ENCODE measurements at regions not wholly inside any gene's neighbourhood (a gene's known extent, or its start where the extent isn't known, plus 50 kb on each side); places are given as distances from the start of the nearest gene placed in this dataset.
"Not testable (repeated sequence)": the region's sequence is repeated elsewhere in the genome, so short reads cannot be mapped to it uniquely, and the experiment has no call there.

DNA sequence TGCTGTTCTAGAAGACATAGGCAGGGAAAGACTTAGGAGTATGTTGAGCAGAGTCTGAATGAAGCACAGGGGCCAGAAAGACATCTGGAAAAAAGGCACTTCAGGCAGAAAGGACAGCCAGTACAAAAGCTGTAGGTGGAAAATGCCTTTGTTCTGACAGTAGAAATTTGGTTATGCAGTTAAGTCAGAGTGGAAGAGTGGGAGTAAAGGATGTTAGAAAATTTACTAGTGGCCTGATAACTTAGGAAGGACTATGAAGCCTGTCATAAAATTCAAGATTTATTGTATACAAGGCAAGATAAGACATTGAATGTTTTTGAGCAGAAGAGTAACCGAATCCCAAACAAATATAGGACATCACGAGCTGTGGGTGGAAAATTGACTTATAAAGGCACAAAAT, 987.9 kb downstream of the PLA2G4A start:
- no peak for DNase-seq (ENCODE audit: low spot score)

DNA sequence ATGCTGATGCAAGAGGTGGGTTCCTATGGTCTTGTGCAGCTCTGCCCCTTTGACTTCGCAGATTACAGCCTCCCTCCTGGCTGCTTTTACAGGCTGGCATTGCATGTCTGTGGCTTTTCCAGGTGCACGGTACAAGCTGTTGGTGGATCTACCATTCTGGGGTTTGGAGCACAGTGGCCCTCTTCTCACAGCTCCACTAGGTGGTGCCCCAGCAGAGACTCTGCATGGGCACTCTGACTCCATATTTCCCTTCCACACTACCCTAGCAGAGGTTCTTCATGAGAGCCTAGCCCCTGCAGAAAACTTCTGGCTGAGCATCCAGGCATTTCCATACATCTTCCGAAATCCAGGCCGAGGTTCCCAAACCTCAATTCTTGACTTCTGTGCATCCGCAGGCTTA, 989.0 kb downstream of the PLA2G4A start:
- DNase-seq (ENCODE audit: low spot score), result no peak

DNA sequence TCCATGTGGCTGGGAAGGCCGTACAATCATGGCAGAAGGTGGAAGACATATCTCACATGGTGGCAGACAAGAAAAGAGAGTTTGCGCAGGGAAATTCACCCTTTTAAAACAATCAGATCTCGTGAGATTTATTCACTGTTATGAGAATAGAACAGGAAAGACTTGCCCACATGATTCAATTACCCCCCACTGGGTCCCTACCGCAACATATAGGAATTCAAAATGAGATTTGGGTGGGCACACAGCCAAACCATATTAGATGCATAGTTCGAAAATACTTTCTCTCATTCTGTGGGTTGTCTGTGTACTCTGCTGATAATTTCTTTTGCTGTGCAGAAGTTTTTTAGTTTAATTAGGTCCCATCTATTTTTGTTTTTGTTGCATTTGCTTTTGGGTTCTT, 990.3 kb downstream of the PLA2G4A start:
- DNase-seq (ENCODE audit: low spot score), result no peak

DNA sequence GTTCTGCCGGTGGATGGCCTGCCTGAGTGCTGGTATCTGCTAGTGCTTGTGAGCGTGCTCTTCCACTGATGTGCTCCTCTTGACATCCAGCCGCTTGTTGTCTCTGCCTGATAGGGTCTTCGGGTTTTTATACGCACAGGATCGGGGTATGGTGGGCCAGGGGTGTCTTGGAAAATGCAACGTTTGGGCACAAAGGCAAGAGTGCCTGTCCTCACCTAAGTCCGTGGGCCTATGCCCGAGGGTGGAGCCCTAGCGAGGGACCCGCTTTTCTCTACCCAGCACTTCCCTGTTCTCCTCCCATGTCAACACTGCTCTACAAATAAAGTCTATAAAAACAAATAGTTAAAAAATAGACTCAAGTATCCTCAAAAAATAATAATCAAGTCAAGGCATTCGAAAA, 1007.8 kb downstream of the PLA2G4A start:
- no peak for DNase-seq (ENCODE audit: low spot score)

DNA sequence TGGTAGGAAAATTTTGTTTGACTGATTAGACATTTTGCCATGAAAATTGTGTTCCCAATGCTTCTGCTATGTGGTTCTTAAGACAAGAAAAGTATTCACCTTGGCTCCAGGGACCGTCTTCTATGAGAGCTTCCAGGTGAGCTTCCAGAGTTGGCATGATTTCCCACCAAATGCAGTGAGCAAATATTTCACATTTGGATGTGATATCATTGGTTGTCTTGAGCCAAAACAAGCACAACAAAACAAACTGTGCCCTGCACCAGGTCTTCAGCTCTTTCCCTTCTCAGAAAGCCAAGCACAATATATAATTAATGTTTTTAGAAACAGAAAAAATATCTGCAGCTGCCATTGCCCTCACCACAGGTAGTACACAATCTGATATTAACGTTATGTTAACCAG, 1009.0 kb downstream of the PLA2G4A start:
- no peak for DNase-seq (ENCODE audit: low spot score)

DNA sequence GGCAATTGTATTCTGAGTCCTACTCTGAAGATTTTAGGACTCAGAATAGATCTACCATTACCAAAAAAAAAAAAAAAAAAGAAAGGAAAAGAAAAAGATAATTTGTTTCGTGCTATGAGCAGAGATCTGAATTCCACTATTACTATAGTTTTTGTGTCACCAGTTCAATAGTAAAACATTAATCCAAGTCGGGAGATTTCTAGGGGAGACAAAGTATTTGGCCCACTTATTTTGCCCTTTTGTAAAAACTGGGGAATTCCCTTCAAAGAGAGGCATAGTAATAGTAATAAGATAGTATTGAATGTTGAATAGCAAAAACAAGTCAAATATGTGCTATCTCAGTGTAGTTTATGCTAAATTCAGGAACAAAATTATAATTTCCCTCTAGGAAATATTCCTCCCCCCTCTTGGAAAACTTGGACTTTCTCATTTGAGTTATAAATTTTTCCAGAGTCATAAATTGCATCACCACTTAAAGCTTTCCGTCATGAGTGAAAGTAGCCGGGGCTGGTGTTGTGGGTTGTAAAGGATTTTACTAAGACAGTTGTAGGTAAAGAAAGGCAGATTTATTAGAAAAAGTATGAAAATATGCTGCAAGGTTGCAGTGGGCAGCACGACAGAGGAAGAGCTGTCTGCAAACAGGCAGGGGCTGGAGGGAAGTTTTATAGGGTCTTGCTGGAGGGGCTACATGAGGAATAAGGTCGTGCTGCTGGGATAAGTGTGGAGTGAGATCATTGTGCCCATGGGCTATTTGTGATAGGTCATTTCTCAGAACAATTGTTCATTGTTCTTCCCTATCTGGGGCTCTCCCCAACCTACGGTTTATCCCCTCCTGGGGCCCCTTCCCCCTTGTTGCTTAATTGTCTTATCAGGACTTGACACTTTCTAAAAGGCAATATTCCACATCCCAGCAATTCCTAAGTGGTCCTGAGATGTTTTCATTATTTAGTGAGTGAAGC, 1009.9 kb downstream of the PLA2G4A start:
- DNase-seq (ENCODE audit: low spot score), result no peak

DNA sequence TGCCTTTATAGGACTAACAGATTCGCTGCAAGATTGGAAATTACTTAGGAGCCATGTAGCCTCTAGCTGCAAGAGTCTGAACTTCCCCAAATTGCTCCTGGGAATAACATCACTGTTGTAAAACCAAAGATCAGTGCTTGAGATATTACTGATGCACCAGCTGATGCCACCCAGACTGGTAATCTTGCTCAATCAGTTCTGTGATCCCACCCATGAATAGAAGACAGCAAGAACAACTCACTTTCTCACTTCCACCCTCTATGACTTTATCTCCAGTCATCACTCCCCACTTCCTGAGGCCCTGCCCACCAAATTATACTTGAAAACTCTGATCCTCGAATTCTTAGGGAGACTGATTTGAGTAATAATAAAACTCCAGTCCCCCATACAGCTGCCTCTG, 1011.1 kb downstream of the PLA2G4A start:
- DNase-seq (ENCODE audit: low spot score), result no peak

DNA sequence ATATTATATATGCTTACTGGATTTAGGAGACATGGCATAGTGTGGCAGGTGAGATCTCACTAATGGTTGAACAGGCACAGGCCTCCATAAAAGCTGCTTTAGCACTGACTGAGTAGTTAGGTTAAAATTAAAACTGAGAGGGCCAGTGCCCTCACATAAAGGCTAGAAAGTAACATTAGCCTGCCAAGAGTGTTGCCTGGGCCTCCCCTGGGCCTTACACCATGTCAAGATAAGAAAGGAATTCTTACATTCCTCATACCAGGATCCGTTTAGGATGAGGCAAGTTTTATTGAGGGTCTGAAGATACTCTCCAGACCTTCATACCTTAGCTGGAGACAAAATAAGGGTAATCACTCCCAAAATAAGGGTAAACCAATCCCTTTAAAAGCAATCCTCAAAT, 1011.8 kb downstream of the PLA2G4A start:
- no peak for DNase-seq (ENCODE audit: low spot score)

DNA sequence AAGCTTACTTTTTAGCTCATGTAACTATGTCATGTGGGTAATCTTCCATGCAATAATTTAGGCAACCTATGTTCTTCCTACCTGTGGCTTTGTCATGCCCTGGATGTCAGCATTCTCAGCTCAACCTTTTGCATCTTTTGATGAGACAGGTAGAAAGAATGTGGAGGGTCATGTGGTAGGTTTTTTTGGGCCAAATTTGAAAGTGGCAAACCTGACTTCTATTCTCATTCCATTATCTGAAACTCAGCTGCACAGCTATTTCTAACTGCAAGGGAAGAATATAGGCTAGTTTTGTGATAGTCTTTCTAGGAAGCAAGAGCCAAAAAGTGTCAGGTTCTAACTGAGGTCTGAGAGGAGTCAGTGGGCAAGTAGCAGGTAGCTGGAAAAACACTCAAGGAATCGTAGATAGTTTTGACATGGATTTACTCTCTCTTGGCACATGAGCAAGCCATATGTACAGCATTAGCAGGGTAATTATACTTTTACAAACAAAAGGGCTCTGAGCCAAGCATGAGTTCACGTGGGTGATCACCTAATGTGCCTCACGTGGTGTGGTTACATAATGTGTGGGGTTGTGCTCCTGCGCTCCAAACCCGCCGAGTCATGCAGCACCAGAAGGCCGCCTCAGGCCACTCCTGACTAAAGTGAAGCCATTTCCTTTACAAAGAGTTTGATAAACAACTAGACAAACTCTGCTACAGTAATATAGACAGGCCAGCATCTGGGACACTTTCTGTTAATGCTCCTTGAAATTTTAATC, 1013.8 kb downstream of the PLA2G4A start:
- no peak for DNase-seq (ENCODE audit: low spot score)

DNA sequence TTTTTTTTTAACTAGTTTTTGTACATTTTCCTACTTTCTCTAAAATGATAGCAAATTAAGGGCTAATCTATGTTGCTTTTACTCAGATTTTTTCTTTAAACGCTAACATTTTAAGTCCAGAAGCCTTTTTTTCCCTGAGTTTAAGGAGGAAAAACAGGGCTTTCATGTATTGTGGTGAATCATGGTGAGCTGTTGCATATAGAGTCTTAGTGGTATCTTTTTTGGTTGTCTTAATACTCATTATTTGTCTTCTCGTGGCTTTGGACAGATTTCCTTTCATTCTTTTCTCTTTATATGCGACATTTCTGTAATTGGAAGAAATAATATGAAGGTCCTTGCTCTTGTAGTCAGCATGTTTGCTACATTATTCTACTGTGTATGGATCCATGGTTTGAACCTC, 1015.6 kb downstream of the PLA2G4A start:
- no peak for DNase-seq (ENCODE audit: low spot score)

DNA sequence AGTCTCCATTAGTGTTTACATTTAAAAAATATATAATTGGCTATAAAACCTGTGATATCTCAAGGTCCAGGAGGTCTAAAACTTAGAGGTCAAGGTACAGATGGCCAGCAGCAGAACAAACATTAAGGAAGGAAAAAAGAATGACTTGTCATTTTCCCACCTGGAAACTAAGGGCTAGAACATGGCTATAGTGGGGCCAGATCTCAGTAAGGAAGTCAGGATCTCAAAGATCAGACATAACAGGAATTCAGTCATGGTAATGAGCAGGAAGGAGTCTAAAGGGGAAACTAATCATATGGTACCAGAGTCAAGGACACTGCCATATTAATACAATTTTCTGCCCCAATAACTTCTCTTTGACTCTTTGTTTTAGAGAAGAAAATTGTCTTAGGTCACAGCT, 1018.8 kb downstream of the PLA2G4A start:
- no peak for DNase-seq (ENCODE audit: low spot score)

DNA sequence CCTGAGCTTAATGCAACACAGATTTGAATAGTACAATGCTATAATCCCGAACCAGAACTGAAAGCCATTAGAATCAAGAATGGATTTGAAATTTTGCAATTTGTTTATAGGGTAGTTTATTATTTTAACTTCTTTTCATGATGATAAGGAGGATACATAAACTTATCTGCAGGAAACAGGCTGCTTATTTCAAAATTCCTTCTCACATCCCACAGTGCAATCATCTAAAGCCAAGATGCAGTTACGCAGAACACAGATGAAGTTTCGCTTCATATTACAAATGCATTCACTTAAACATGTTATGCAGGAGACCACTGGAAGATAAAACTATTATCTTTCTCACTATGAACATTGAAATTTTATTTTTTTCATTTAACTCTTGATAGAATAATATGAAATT, 1019.6 kb downstream of the PLA2G4A start:
- no peak for DNase-seq (ENCODE audit: low spot score)

DNA sequence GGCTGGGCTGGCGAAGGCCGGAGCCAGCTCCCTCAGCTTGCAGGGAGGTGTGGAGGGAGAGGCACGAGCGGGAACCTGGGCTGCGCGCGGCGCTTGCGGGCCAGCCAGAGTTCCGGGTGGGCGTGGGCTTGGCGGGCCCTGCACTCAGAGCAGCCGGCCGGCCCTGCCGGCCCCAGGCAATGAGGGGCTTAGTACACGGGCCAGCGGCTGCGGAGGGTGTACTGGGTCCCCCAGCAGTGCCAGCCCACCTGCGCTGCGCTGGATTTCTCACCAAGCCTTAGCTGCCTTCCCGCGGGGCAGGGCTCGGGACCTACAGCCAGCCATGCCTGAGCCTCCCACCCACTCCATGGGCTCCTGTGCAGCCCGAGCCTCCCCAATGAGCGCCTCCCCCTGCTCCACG, 1021.4 kb downstream of the PLA2G4A start:
- not testable (repeated sequence) for DNase-seq (ENCODE audit: low spot score)

DNA sequence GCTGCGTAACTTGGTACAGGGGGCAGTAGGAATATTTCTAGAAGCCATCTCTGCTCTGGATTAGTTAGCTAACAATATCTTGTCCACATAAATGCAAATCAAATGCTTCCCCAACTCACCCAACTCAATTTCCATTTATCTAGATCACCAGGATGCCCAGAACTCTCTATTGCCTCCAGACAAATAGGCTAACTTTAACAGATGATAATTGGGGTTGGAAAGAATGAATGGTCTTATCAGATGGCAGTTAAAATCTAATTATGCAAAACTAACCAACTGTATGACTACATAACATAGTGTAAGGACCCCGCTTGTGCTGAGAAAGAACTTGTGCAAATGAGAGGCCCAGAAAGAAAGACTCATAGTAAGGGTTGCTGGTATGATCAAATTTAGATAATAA, 1024.8 kb downstream of the PLA2G4A start:
- DNase-seq (ENCODE audit: low spot score), result no peak

DNA sequence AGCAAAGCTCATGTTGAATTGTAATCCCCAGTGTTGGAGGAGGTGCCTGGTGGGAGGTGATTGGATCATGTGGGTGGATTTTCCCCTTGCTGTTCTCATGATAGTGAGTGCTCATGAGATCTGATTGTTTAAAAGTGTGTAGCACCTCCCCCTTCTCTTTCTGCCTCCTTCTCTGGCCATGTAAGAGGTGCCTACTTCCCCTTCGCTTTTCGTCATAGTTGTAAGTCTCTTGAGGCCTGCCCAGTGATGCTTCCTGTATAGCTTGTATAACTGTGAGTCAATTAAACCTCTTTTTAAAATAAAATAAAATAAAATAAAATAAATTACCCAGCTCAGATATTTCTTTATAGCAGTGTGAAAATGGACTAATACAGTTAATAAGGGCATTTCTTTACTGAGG, 1025.7 kb downstream of the PLA2G4A start:
- no peak for DNase-seq (ENCODE audit: low spot score)

DNA sequence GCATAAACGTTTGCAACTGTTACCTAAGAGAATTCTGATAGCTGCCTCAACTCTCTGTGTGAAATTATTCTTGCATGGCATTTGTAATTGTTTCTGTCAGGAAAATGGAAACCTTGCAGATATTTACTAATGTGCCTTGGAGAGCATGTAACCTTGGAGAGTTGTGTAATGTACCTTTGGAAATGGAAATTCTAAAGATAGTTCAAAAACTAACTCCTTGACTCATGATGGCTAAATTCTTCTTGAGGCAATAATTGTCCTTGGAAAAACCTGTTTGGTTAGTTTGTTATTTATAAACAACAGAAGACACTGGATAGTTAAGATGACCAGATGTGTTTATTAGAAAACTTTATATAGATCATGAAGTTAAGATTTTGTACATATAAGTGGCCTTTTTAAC, 1033.8 kb downstream of the PLA2G4A start:
- no peak for DNase-seq (ENCODE audit: low spot score)

DNA sequence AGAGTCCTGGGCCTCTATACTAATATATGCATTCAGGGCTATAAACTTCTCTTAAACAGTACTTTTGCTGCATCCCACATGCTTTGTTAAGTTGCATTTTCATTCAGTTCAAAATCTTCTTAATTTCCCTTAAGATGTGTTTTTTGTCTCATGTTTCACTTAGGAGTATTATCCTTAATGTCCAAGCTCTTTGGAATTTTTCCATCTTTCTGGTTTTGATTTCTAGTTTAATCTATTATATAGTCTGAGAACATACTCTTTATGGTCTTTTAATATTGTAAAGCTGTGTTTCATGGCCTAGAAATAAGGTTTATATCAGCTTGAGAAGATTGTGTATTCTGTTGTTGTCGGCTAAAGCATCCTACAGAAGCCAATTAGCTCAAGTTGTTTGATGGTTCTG, 1041.8 kb downstream of the PLA2G4A start:
- no peak for DNase-seq (ENCODE audit: low spot score)

DNA sequence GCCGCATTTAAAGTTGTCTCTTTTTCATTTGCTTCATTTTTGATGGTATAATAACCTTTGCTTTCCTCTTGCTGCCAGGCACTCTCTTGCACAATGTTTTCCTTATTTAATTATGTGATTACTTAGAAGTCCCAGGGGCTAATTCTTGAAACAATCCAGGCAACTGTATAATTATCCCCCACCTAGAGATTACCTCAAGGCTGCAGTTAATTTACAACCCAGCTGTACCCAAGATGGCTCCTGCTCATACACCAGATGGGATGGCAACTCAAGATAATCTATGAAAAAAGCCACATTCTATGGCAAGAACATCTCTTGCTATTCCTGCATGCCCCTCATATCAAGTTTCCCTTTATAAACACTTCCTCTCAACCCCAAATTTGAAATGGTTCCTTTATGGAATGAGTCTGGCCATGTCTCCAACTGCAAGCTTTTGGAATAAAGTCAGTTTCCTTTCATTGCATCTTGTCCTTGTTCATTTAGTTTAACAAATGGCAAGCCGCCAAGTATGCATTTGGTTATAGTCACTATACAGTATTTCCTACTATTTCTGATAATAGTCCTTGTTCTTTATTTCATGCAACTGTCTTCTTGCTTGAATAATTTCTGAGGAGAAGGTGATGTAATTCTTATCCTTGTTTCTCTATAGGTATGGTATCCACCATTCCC, 1042.6 kb downstream of the PLA2G4A start:
- no peak for DNase-seq (ENCODE audit: low spot score)

DNA sequence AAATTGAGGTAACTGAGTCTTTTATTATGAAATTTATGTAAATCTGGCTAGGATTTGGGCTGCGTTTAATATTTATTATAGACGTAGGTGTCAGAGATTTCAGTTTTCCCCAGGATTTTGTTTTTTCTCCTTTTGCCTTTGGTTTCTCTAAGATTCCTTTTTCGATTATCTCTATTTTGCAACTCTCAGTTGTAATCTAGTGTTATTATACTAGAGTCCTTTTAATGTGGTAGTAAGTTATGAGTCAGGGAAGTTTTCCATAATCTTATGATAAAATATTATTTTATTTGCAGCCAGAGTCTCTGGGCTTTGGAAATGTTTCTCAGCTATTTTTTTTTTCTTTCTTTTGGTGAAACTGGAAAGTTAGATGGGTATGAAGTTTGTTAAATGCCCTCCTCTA, 1043.8 kb downstream of the PLA2G4A start:
- DNase-seq (ENCODE audit: low spot score), result no peak

DNA sequence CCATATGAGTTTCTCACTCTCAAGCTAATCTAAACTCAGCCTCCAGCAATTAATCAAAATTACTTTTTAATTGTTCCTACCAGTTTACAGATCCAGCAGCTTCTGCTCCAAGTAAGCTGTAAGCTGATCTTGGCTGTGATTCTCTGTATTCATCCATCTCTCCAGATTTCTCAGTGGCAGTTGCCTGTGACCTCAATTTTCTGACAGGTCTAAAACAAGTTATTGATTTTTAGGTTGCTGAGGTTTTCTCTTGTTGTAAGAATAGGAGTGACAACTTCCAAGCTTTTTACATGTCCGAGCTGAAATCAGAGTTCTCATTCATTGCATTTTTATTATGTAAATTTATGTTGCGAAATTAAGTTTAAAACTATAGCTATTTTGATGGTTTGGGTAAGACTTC, 1044.4 kb downstream of the PLA2G4A start:
- no peak for DNase-seq (ENCODE audit: low spot score)

DNA sequence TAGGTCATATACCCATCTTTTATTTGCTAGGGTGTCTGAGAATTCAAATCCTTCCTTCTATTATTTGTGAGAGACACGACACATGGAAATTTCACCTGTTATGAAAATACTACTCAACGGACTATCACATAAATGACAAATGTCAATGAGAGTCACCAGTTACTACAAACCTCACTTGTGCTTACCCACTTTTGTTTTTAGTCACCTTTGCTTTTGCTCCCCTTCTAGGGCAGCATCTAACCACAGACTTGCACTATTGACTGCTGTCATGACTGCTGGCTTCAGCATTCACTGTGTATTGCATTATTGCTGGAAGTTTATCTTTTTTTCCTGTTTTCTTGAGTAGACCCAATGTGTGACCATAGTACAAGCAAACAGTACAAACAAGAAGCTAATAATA, 1048.0 kb downstream of the PLA2G4A start:
- DNase-seq (ENCODE audit: low spot score), result no peak

DNA sequence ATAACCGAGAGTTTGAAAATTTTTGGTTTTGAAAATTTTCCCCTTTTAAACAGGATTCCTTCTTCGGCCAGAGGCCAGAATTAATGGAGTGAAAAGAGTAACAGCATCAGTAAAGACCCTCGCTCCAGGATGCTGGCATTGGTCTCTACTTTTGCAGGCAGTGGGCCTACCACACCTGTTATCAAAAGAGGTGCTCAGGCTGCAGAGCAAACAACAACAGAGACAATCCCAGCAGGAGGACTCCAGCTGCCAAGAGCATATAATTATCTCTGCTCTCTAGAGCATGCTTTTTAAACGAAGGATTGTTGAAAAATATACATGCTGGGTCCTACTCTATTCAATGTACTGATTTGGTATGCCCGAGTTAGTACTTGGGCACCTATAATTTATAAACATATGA, 1048.5 kb downstream of the PLA2G4A start:
- no peak for DNase-seq (ENCODE audit: low spot score)

Data from mesenteric fat pad (tissue), 1 donor.